ENCODE measurements at regions not wholly inside any gene's neighbourhood (a gene's known extent, or its start where the extent isn't known, plus 50 kb on each side); places are given as distances from the start of the nearest gene placed in this dataset.

GRCh38 chr4:60194214-60194613 lies 1005.9 kb upstream of the ADGRL3 start:
- TF ChIP-seq EZH2 (IDR thresholded peaks at IDR 0.05; ENCODE audit: borderline replicate concordance, low read depth, low read length, poor library complexity, severe bottlenecking) (no peak), CTCF (conservative IDR thresholded peaks at IDR 0.05; ENCODE audit: low read depth, low read length) (no peak)
